Stimulated activated CD8-positive, alpha-beta memory T cell treated with anti-CD3 and anti-CD28 coated beads, Interleukin-15, amount 100 ng/mL, for 1 hour (primary cell): ENCODE measurements at regions not wholly inside any gene's neighbourhood (a gene's known extent, or its start where the extent isn't known, plus 50 kb on each side); places are given as distances from the start of the nearest gene placed in this dataset.

Experiments used
- DNase-seq: peaks from one replicate; pipeline ENCODE4 v3.0.0-alpha.2; 2020; ENCODE audit warnings: low read depth

DNA sequence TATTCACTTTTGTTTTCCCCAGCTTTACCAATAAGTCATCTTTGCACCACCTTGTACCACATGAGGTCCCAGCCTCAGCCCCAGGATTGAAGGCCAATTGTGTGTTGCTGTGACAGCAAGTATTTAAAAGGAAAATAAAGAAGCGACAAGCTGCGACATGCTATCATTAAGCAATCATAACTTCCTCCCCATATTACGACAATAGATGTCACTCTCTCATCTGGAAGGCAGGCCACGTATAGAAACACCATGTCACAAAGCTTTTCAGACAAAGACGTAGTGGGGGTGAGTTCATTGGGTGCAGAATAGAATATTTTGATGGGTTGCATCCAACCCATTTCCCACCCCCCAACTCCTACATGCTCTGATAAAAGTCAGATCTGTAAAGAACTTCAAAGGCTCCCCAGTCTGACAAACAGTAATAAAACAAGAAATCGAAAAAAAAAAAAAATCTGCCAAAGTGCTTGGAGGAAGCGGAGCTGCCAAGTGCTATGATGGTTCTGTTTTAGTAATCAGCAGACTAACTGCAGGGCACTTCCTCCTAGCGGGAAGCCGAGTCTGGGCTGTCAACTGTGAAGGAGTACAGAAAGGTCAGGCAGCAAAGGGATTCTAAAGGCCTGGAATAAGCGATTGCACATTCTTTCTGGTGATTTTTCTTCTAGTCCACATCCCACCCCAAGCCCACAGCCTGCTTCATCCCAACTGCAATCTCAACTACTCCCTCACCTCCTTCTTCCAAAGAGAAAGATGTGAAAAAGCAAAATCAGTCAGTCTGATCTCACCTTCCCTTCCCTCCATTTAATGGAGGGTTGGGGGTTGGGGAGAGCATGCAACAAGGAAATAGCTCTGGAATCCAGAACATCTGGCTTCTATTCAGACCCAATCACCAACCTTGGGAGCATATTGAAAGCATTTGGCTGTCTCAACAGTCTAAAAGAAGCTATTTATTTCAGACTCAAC lies 131.4 kb upstream of the UBASH3B start:
- no peak for DNase-seq

DNA sequence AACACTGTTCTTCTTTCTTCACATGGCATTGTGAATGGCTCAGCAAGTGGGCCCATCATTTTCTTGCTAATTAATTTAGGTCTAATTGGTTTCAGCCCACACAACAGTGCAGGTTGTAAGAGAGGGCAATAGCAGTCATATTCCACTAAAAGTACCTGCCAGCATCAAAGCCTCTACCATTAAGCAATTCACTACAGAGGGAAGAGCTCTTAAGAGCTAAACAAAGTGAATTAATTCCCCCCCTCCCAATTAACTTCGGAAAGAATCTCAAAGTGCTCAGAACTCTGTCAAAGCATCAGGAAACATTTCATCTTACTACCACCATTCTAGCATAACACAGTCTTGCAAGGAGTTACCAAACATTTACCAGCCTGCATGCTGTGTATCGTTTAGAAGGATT lies 133.9 kb upstream of the UBASH3B start:
- no peak for DNase-seq

DNA sequence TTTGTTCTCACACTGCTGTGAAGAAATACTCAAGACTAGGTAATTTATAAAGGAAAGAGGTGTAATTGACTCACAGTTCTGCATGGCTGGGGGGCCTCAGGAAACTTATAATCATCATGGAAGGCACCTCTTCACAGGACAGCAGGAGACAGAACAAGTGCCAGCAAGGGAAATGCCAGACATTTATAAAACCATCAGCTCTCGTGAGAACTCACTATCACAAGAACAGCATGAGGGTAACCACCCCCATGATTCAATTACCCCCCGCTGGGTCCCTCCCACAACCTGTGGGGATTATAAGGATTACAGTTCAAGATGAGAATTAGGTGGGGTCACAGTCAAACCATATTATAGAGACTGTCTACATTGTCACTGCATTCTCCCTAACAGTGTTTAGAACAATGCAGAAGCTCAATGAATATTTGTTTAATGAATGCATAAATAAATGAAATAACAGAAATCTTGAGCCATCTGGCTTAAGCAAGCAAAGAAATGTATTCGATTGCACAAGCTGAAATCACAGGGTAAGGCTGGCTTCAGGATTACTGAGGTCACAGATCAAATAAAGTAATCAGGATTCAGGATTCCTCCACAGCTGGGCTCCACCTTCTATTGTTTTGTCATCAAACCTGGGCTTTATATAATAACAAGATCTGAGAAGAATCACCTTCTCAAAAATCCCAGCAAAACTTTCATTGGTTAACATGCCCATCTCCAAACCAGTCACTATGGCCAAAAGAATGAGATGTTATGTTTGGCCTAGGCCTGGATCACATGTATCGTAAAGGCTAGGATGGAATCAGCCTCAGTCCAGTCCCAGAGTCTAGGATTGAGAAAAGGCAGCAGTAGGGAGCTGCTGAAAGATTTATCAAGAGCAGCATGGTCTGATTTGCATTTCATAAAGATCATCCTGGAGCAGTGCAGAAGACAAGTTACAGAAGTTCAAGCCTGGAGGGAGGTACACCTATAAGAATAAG lies 137.8 kb upstream of the UBASH3B start:
- no peak for DNase-seq

DNA sequence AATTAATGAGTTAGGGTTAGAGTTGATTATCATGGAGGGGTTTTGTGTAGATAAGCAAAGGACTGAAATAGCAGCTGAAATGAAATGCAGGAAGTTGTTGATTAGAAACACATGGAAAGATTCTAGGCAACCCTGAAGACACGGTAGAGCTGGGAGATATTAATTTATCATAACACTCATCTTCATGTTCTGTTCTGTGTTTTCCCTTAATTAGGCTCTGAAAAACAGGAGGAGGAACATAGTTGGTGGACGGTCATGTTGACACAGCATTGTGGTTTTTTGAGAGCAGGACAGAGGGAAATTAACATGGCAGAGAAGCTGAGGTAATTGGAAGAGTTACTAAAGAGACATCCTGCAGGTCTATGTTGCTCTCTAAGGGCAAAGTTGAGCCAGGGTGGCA lies 138.8 kb upstream of the UBASH3B start:
- DNase-seq: no peak

DNA sequence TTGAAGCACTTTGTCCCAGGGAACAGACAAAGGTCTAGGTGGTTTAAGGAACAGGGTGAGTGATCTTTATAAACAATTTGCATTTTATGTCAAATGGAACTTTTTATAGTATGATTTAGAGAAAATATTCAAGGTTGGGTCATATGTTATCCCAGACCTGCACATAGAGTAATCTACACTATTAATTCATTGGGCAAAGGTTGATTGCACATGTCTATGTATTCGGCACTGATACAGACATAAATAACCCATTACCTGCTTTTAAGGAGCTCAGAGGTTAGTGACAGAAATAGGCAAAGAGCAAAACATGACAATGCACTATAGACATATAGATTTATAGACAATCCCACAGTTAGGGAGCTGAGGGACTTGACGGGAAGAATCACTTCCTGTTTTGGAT lies 141.5 kb upstream of the UBASH3B start:
- no peak for DNase-seq

DNA sequence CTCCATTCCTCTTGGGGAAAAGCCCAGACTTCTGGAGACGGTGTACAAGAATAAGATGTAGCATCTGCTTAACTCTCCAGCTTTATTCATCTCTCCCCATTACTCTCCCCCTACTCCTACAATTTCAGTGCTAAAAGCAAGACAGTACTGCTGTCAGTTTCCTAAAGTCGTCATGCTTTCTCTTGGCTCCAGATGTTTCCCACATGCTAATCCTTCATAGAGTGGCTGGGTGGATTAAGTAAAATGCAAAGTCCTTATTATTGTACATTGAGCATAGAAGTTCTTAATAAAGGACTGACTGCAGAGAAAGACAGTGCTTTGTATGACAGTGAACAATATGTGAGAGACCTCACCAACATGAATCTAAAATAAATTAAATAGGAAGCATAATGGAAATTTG lies 142.2 kb upstream of the UBASH3B start:
- no peak for DNase-seq

DNA sequence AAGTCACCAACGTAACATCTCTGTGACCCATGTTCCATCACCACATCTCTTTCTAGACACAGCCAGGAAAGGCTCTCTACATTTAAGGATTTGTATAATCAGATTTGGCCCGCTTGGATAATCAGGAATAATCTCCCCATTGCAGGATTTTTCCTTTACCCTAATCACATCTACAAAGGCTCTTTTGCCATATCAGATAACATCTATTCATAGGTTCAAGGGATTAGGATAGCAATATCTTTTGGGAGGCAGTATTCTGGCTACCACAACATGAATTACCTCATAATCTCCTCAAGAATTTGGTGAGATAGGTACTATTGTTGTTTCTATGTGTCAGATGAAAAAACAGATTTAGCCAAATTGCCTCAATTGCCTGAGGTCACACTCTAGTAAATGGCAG lies 142.8 kb upstream of the UBASH3B start:
- DNase-seq: no peak

DNA sequence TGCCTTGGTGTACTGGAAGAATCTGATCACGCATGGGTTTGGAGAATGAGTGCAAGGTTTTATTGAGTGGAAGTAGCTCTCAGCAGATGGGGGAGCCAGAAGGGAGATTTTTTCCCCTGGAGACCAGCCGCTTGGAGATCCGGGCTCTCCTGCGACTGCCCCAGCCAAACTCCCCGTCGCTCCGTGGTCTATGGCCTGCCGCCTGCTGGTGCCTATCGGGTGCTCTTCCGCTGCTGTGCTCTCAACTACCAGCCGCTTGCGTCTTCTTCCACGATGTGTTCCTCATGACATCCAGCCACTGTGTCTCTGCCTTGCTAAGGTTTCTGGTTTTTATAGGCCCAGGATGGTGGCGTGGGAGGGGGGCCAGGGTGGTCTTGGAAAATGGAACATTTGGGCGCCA lies 145.6 kb upstream of the UBASH3B start:
- DNase-seq: no peak

DNA sequence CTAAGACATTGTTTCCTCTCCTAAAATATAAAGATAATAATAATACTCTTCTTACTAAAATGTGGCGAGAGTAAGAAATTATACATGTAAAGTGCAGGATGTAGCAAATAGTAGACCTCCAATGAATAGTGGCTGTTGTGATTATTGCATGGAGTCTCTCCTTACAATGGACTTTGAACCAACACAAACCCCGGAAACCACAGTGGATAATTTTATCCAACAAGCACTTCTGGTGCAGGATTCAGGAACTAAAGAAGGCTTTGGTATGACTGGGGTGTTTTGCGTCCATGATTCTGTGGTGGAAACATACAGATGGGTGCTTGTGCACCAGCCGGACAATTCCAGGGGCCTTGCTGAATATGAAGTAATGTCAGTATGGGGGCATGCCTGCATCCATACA lies 146.4 kb upstream of the UBASH3B start:
- no peak for DNase-seq

DNA sequence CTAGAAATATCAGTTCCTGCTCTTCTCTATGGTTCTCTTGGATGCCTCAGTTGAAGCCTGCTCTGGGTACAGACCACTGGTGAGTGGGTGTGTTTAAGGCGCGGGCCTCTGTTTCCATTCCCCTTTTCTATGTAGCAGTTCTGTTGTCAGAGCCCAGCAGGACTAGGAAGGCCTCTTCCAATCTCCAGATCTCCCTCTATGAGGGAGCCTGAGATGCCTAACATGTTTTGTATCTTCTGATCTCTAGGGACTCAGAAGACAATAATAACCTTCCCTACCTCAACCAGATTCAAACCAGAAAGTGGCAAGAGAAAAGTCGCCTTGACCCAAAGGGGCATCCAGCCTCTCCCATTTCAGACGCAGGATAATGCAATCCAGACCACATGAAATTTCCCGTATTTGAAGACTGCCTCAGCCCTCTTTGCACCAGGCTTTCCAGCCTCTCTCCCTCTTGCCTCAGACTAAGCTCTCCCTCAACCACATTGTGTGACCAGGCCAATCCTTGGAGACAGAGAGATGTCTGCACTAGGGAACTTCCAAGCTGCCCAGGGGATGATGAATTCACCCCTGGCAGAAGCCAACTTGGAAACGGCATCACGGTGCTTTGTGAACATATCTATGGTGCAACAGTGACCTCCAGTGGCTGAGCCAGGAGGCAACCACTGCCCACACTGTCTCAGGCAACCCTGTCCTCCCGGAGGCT lies 150.1 kb upstream of the UBASH3B start:
- peak; percentile 14 for DNase-seq

DNA sequence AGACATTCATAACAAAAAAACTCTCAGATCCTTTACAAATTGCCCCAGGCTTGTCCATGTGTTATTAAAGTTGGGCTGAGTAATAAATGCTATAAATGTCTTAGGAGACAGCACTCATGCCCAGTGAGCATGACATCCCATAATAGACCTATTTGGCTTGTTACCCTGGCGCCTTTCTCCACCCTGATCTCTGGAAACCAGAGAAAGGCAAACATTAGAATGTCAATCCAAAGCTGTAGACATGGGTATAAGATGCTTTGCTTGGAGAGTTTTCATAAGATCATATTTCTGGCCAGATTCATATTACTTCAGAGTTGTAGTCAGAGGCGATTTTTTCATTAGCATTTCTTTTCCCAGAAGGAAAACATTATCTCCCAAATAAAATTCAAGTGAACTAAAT lies 161.3 kb upstream of the UBASH3B start:
- no peak for DNase-seq

DNA sequence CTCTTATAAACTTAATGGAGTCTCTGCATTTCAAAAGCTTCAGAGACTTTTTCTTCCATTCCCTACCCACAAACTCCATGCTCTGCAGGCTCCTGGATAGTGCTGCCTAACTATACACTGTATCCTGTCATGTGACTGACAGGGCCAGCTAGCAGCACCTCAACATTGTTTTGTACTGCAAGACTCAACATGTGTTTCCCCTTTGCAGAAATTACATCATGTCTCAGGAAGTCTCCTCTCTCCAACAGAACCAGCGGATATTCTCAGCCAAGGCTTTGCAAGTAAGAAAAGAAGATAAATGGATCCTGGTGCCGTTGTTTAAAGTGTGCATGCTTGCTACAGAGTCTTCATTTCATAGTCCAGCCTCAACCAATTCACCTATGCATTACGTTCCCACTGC lies 164.0 kb upstream of the UBASH3B start:
- DNase-seq: no peak

DNA sequence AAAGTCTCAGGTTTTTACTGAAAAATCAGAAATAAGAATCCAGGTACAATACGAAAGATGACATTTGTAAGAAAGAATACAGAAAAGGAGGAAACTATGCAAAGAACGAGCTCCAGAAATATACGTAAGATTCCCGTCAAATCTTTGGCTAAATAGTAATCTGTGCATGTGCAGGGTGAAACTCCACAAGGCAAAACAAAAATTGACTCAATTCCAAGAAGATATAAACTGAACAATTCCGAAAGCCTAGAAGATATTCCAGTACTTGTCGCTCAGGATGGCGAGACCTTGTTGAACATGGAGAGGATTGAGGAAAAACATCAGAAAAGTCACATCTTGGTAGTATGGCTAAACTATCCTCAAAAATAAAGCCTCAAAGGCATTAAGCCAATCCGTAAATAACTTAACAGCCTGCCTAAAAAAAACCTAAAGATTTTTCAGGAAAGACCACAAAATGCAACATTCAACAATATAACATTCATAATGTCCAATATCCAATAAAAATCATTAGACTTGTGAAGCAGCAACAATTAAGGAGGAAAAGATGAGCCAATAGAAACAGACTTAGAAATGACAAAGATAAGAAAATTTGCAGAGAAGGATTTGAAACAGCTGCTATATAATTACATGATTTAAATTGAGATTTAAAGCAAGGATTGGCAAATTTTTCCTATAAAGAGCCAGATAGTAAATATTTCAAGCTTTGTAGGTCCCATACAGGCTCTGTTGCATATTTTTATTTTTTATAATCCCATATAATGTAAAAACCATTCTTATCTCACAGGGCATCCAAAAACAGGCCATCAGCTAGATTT lies 166.4 kb upstream of the UBASH3B start:
- no peak for DNase-seq

DNA sequence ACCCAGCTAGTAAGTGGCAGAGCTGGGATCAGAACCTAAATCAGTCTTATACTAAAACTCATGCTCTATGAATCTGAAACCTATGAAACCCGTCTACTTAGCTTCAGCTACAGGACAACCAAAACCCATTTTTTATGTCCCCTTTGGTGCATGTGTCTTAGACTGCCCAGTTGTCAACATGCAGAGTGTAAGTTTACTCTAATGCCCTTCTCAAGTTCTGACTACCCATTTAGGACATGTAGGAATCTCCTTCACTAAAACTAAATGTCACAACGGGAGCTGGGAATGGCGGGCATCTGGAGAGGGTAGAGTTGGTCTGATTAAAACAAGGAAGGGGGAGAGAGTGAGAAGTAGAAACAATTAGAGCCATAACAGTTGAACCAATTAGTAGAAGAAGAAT lies 167.9 kb upstream of the UBASH3B start:
- DNase-seq: no peak

DNA sequence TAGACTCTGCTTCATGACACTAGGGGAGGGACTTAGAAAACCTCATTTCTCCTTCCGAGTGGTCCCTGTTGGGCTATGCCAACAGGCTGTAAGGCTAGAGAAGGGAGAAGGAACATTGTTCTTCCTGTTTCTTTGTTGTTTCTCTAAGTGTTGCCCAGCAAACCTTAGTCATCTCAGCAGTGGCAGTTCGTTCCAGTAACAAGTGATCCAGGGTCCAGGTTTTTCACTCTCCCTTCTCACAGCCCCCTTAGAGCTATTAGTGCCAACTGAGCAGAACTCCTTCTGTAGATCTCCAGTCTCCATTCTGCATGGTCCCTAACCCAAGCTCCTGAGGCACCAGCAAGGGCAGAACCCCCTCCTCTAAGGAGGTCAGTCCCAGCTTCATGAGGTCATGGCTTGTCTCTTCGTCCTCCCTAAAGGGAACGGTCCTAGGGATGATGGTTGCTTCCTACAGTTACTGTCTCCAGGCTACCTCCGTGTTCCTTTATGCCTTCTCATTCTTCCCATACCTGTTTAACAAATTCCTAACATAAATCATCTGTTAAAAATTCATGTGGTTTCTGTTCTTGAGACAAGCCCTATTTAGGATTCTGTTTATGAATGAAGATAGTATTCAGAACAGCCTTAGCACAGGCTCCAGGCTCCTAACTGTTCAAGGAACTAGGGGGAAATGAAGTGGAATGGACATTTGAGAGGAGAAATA lies 168.6 kb upstream of the UBASH3B start:
- DNase-seq: no peak

DNA sequence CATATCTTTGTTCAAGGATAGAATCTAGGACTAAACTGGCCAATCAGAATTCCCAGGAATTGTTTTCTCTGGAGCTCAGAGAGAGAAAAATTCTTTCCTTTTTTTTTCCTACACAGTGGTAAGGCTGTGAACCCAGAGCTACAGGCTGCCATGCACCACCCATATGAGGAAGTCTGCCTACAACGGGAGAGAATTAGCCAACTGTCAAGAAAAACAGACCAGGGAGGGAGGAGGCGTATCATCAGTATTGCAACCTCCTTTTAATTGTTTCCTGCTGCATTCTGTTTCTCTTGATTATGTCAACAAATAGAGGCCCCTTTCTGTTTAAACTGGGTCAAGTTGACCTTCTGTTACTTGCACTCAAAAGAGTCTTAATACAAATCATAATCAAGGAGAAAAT lies 176.5 kb upstream of the UBASH3B start:
- no peak for DNase-seq

DNA sequence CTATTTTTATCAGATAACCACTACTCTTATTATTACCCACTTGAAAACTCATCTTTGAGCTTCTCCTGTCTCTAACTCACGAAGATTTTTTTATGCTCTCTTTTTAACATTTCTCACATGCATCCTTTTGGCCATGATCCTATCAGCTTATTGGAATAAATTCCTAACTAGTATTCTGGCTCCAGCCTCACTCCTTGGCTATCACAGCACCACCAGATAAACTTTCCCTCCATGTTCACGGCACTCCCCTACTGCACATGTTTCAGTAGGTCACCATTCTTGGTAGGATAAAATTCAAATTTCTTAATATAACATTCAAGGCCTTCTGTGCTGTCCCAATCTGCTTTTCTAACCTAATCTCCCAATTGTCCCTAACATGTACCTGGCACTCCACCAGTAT lies 186.6 kb upstream of the UBASH3B start:
- DNase-seq: no peak

DNA sequence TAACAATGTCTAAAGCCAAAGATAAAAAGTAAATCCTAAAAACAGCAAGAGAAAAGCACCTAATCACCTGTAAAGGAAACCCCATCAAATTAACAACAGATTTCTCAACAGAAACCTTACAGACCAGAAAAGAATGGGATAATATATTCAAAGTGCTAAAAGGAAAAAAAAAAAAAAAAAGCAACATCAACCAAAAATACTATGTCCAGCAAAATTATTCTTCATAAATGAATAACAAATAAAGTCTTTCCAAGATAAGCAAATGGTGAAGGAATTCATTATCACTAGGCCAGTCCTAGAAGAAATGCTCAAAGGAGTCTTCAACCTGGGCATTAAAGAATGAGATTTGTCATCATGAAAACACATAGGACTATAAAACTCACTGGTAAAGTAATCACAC lies 192.0 kb upstream of the UBASH3B start:
- no peak for DNase-seq

DNA sequence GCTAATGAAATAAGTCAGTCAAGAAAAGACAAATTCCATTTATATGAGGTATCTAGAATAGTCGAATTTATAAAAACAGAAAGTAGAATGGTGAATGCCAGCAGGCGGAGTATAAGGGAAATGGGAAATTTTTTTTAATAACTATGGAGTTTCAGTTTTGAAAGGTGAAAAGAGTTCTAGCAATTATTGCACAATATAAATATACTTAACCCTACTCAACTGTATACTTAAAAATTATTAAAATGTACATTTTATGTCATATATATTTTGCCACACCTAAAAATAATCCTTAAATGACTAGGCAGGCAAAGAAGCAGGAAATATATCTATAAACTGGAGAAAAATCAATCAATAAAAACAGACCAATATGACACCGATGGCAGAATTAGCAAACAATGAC lies 196.5 kb upstream of the UBASH3B start:
- DNase-seq: no peak

DNA sequence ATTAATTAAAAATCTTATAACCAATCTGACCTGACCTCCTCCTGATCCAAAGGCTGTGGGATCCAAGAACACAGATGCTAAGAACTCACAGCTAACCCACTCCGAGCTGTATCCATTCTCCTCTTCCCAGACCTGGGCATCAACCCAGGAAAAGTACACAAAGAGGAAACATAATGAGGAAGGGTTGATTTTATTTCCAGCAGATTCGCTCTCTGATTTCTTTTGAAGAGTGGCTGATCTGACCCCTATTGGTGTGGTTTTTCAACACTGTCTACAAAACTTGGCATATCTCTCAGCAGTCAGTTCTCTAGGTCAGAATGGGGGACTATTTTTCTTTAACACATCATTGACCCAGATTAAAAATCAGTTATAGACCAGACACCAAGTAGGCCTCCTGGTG lies 201.9 kb upstream of the UBASH3B start:
- DNase-seq: no peak

DNA sequence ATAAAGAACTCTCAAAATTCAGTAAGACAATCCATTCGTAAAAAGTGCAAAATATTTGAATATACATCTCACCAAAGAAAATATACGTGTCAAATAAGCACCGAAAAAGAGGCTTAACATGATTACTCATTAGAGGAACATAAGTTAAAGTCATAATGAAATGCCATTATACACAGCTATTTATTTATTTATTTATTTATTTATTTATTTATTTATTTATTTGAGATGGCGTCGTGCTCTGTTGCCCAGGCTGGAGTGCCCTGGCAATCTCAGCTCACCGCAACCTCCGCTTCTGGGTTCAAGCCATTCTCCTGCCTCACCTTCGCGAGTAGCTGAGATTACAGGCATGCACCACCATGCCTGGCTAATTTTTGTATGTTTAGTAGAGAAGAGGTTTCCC lies 203.6 kb upstream of the UBASH3B start:
- DNase-seq: no peak
